HEK293 (cell line): ENCODE measurements at regions not wholly inside any gene's neighbourhood (a gene's known extent, or its start where the extent isn't known, plus 50 kb on each side); places are given as distances from the start of the nearest gene placed in this dataset.

Source experiments
- CTCF ChIA-PET: fragments of 350-600 bp; formaldehyde crosslinking; extraction: SDS; loops from one replicate; lab custom pipeline; 2021; ENCODE audit warnings: antibody characterized with exemption; lab: Yijun Ruan, JAX
- POLR2A ChIA-PET: fragments of 300-600 bp; formaldehyde crosslinking; extraction: SDS; loops from one replicate; lab custom pipeline; 2020; ENCODE audit warnings: antibody characterized with exemption, inconsistent platforms; lab: Yijun Ruan, JAX
- H3K27ac ChIP-seq: fragments of 200-500 bp; sonication (Bioruptor generic); 2 replicates; pipeline ENCODE4 v1.5.1; 2014; ENCODE audit warnings: low read depth, low read length, control low read depth, inconsistent platforms; ENCODE audit errors: extremely low read depth
- H3K36me3 ChIP-seq, 2 experiments: fragments of 200-500 bp in 1 of 2; sonication (Bioruptor generic) in 1 of 2; 1 replicate in 1 of 2; 2 replicates in 1 of 2; pipeline ENCODE4 v1.5.1; 2014 to 2017; ENCODE audit warnings: inconsistent platforms in 2 of 2, low read length in 2 of 2; ENCODE audit not compliant: control insufficient read depth in 2 of 2, insufficient read depth in 1 of 2
- H3K4me1 ChIP-seq: fragments of 200-500 bp; sonication (Bioruptor generic); 2 replicates; pipeline ENCODE4 v1.5.1; 2014; ENCODE audit warnings: mild to moderate bottlenecking, low read length, inconsistent platforms; ENCODE audit not compliant: control insufficient read depth, insufficient read depth
- H3K4me3 ChIP-seq: 2 replicates; pipeline ENCODE4 v1.5.1; 2011; ENCODE audit warnings: low read depth, mild to moderate bottlenecking, control low read depth, low read length, moderate library complexity
- H3K9me3 ChIP-seq: fragments of 200-500 bp; sonication (Bioruptor generic); 2 replicates; pipeline ENCODE4 v1.5.1; 2014; ENCODE audit warnings: low read depth, low read length, inconsistent platforms; ENCODE audit not compliant: control insufficient read depth, insufficient read depth
- ATF2 ChIP-seq: fragments of 450-650 bp; formaldehyde crosslinking; IDR thresholded peaks from 2 replicates; pipeline ENCODE4 v1.5.1; 2016; ENCODE audit warnings: missing biosample characterization, missing genetic modification characterization, low read depth
- BCL11B ChIP-seq: fragments of 450-650 bp; formaldehyde crosslinking; IDR thresholded peaks from 2 replicates; pipeline ENCODE4 v1.5.1; 2016; ENCODE audit warnings: low read depth, missing biosample characterization, missing genetic modification characterization
- GLIS2 ChIP-seq: fragments of 450-650 bp; formaldehyde crosslinking; IDR thresholded peaks from 2 replicates; pipeline ENCODE4 v1.5.1; 2016; ENCODE audit warnings: missing biosample characterization, missing genetic modification characterization
- MYNN ChIP-seq: fragments of 450-650 bp; formaldehyde crosslinking; IDR thresholded peaks from 2 replicates; pipeline ENCODE4 v1.5.1; 2016; ENCODE audit warnings: missing biosample characterization, missing genetic modification characterization, borderline replicate concordance
- SCRT1 ChIP-seq: fragments of 450-650 bp; formaldehyde crosslinking; IDR thresholded peaks from 2 replicates; pipeline ENCODE4 v1.5.1; 2016; ENCODE audit warnings: missing biosample characterization, missing genetic modification characterization, borderline replicate concordance
- SP3 ChIP-seq: fragments of 450-650 bp; formaldehyde crosslinking; IDR thresholded peaks from 2 replicates; pipeline ENCODE4 v1.5.1; 2016; ENCODE audit warnings: missing biosample characterization, missing genetic modification characterization
- TSHZ1 ChIP-seq: fragments of 450-650 bp; formaldehyde crosslinking; IDR thresholded peaks from 2 replicates; pipeline ENCODE4 v1.5.1; 2016; ENCODE audit warnings: missing biosample characterization, missing genetic modification characterization, borderline replicate concordance
- WT1 ChIP-seq: fragments of 450-650 bp; formaldehyde crosslinking; IDR thresholded peaks from 2 replicates; pipeline ENCODE4 v1.5.1; 2016; ENCODE audit warnings: missing biosample characterization, missing genetic modification characterization
- YY1 ChIP-seq: fragments of 450-650 bp; formaldehyde crosslinking; IDR thresholded peaks from 2 replicates; pipeline ENCODE4 v1.5.1; 2018; ENCODE audit warnings: missing biosample characterization, missing genetic modification characterization
- ZFP41 ChIP-seq: fragments of 450-650 bp; formaldehyde crosslinking; IDR thresholded peaks from 2 replicates; pipeline ENCODE4 v1.5.1; 2016; ENCODE audit warnings: missing biosample characterization, missing genetic modification characterization, borderline replicate concordance
- ZFP69B ChIP-seq: fragments of 450-650 bp; formaldehyde crosslinking; IDR thresholded peaks from 2 replicates; pipeline ENCODE4 v1.5.1; 2016; ENCODE audit warnings: missing biosample characterization, missing genetic modification characterization
- ZNF114 ChIP-seq: fragments of 450-650 bp; formaldehyde crosslinking; IDR thresholded peaks from 2 replicates; pipeline ENCODE4 v1.5.0; 2017; ENCODE audit warnings: missing biosample characterization, missing genetic modification characterization
- ZNF211 ChIP-seq: fragments of 450-650 bp; formaldehyde crosslinking; IDR thresholded peaks from 2 replicates; pipeline ENCODE4 v1.5.1; 2016; ENCODE audit warnings: low read depth, missing biosample characterization, missing genetic modification characterization
- ZNF37A ChIP-seq: fragments of 450-650 bp; IDR thresholded peaks from 2 replicates; pipeline ENCODE4 v1.5.1; 2018; ENCODE audit warnings: missing biosample characterization, missing genetic modification characterization
- ZNF391 ChIP-seq: fragments of 450-650 bp; formaldehyde crosslinking; IDR thresholded peaks from 2 replicates; pipeline ENCODE4 v1.5.1; 2016; ENCODE audit warnings: low read depth, missing biosample characterization, missing genetic modification characterization, borderline replicate concordance
- ZNF394 ChIP-seq: fragments of 450-650 bp; formaldehyde crosslinking; IDR thresholded peaks from 2 replicates; pipeline ENCODE4 v1.5.1; 2016; ENCODE audit warnings: missing biosample characterization, missing genetic modification characterization, mild to moderate bottlenecking, moderate library complexity, borderline replicate concordance
- ZNF521 ChIP-seq: fragments of 450-650 bp; formaldehyde crosslinking; IDR thresholded peaks from 2 replicates; pipeline ENCODE4 v1.5.1; 2017; ENCODE audit warnings: missing biosample characterization, mild to moderate bottlenecking, missing genetic modification characterization
- ZNF529 ChIP-seq: fragments of 450-650 bp; formaldehyde crosslinking; IDR thresholded peaks from 2 replicates; pipeline ENCODE4 v1.5.1; 2017; ENCODE audit warnings: missing genetic modification characterization, missing biosample characterization; ENCODE audit not compliant: insufficient replicate concordance
- ZNF645 ChIP-seq: fragments of 450-650 bp; formaldehyde crosslinking; IDR thresholded peaks from 2 replicates; pipeline ENCODE4; 2016; ENCODE audit warnings: missing biosample characterization, missing genetic modification characterization
- ZNF768 ChIP-seq: fragments of 450-650 bp; formaldehyde crosslinking; IDR thresholded peaks from 2 replicates; pipeline ENCODE4 v1.5.1; 2018; ENCODE audit warnings: missing biosample characterization, mild to moderate bottlenecking, missing genetic modification characterization
- ZNF785 ChIP-seq: fragments of 450-650 bp; formaldehyde crosslinking; IDR thresholded peaks from 2 replicates; pipeline ENCODE4 v1.5.1; 2016; ENCODE audit warnings: missing biosample characterization, missing genetic modification characterization
- TF ChIP-seq, protein P1 (sequence below): fragments of 450-650 bp; formaldehyde crosslinking; optimal IDR thresholded peaks from 2 replicates; pipeline ENCODE3; 2016; ENCODE audit warnings: missing biosample characterization, mild to moderate bottlenecking, missing genetic modification characterization
- TF ChIP-seq, protein P2 (sequence below): IDR thresholded peaks from 2 replicates; pipeline ENCODE4 v1.6.1; 2011; ENCODE audit warnings: mild to moderate bottlenecking, low read depth, low read length, borderline replicate concordance
- TF ChIP-seq, protein P3 (sequence below): fragments of 450-650 bp; formaldehyde crosslinking; IDR thresholded peaks from 2 replicates; pipeline ENCODE4 v1.5.1; 2016; ENCODE audit warnings: missing biosample characterization, missing genetic modification characterization

- TF ChIP-seq TSHZ1 (tag by site-specific recombination): no peak
- TF ChIP-seq ZNF768 (tag by site-specific recombination): no peak
- TF ChIP-seq, protein P1, sequence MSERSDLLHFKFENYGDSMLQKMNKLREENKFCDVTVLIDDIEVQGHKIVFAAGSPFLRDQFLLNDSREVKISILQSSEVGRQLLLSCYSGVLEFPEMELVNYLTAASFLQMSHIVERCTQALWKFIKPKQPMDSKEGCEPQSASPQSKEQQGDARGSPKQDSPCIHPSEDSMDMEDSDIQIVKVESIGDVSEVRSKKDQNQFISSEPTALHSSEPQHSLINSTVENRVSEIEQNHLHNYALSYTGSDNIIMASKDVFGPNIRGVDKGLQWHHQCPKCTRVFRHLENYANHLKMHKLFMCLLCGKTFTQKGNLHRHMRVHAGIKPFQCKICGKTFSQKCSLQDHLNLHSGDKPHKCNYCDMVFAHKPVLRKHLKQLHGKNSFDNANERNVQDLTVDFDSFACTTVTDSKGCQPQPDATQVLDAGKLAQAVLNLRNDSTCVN: no peak
- no peak for TF ChIP-seq ZNF114 (tag by site-specific recombination)
- no peak for TF ChIP-seq YY1 (tag by site-specific recombination)
- TF ChIP-seq ZNF521: no peak
- no peak for TF ChIP-seq ZNF37A (tag by site-specific recombination)
- no peak for TF ChIP-seq WT1 (tag by site-specific recombination)
- TF ChIP-seq ZFP69B (tag by site-specific recombination): no peak
- no peak for TF ChIP-seq MYNN (tag by site-specific recombination)
- TF ChIP-seq ATF2 (tag by site-specific recombination): no peak
- no peak for TF ChIP-seq SP3 (tag by site-specific recombination)
Observed at GRCh38 chr5:145385276-145385675, 449.9 kb downstream of the PRELID2 start (continued).

- no peaks in the 10 kb centered on the region; the same call in 1 of the 2 replicates for H3K9me3 ChIP-seq
- CTCF ChIA-PET: no interaction called here
- no peak overlapping the region for H3K27ac ChIP-seq
- H3K4me3 ChIP-seq: no peak overlapping the region
- no peaks in the 10 kb centered on the region for H3K4me1 ChIP-seq
- POLR2A ChIA-PET: no interaction called here
- no peaks in the 10 kb centered on the region for H3K36me3 ChIP-seq
- TF ChIP-seq ZNF211 (tag by site-specific recombination): no peak
- no peak for TF ChIP-seq ZNF529 (tag by site-specific recombination)
- TF ChIP-seq GLIS2: no peak
- TF ChIP-seq, protein P2, sequence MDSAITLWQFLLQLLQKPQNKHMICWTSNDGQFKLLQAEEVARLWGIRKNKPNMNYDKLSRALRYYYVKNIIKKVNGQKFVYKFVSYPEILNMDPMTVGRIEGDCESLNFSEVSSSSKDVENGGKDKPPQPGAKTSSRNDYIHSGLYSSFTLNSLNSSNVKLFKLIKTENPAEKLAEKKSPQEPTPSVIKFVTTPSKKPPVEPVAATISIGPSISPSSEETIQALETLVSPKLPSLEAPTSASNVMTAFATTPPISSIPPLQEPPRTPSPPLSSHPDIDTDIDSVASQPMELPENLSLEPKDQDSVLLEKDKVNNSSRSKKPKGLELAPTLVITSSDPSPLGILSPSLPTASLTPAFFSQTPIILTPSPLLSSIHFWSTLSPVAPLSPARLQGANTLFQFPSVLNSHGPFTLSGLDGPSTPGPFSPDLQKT: no peak
- no peak for TF ChIP-seq ZFP41
- no peak for TF ChIP-seq ZNF645 (tag by site-specific recombination)
- TF ChIP-seq ZNF785 (tag by site-specific recombination): no peak
- TF ChIP-seq ZNF391 (tag by site-specific recombination): no peak
- TF ChIP-seq, protein P3, sequence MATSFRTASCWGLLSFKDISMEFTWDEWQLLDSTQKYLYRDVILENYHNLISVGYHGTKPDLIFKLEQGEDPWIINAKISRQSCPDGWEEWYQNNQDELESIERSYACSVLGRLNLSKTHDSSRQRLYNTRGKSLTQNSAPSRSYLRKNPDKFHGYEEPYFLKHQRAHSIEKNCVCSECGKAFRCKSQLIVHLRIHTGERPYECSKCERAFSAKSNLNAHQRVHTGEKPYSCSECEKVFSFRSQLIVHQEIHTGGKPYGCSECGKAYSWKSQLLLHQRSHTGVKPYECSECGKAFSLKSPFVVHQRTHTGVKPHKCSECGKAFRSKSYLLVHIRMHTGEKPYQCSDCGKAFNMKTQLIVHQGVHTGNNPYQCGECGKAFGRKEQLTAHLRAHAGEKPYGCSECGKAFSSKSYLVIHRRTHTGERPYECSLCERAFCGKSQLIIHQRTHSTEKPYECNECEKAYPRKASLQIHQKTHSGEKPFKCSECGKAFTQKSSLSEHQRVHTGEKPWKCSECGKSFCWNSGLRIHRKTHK: no peak
- no peak for TF ChIP-seq BCL11B (tag by site-specific recombination)
- TF ChIP-seq SCRT1 (tag by site-specific recombination): no peak
- no peak for TF ChIP-seq ZNF394 (tag by site-specific recombination)
- TF ChIP-seq, all 188 proteins: peak for 0
Observed at GRCh38 chr5:145378226-145378625, 456.9 kb downstream of the PRELID2 start.
